ENCODE measurements at regions not wholly inside any gene's neighbourhood (a gene's known extent, or its start where the extent isn't known, plus 50 kb on each side); places are given as distances from the start of the nearest gene placed in this dataset.

DNA sequence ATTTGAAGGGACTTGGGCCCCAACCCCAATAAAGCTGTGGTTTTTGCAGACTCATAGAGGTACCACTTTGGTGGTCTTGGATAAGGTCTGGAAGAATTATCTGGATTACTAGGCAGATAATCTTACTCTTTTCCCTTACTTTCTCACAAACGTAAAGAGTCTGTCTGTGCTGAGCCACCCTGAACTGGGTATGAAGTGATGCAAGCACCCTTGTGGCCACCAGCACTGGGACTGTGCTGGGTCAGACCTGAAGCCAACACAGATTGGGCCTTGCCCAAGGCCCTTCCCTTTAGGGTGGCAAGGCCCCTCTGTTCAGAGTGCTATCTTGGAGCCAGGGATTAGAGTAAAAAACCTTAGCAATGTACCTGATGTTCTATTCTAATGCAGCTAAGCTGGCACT lies 827.0 kb upstream of the RAB6C start:
- Histone ChIP-seq H3K79me2 (ENCODE audit: control insufficient read depth, insufficient read depth, low read length) (no peaks in the 10 kb centered on the region), H2AFZ (ENCODE audit: low read depth, low read length) (no peak overlapping the region), H3K9me1 (ENCODE audit: control insufficient read depth, insufficient read depth, low read length) (no peaks in the 10 kb centered on the region), H3K4me2 (ENCODE audit: insufficient read depth, low read length) (no peak overlapping the region), H3K36me3 (ENCODE audit: control insufficient read depth, insufficient read depth, low read length) (no peaks in the 10 kb centered on the region), H3K9ac (ENCODE audit: insufficient read depth in 1 of 2, low read depth in 2 of 2, low read length in 2 of 2) (no peak overlapping the region), H3K27ac (ENCODE audit: extremely low read depth, low read depth, low read length) (no peak overlapping the region), H3K9me3 (replicated peaks; ENCODE audit: control insufficient read depth, insufficient read depth, low read depth, low read length) (no peaks in the 10 kb centered on the region), H3K4me3 (no peak overlapping the region), H4K20me1 (replicated peaks; ENCODE audit: control insufficient read depth, insufficient read depth, low read length) (no peaks in the 10 kb centered on the region), H3K27me3 (ENCODE audit: control insufficient read depth in 2 of 2, insufficient read depth in 2 of 2, low read length in 2 of 2) (no peaks in the 10 kb centered on the region), H3K4me1 (replicated peaks in 1 of 2; ENCODE audit: control insufficient read depth in 2 of 2, insufficient read depth in 2 of 2, low read length in 2 of 2) (no peaks in the 10 kb centered on the region)
- TF ChIP-seq SP1 (CRISPR knock-in tag; IDR thresholded peaks at IDR 0.05) (no peak), MEIS2 (IDR thresholded peaks at IDR 0.05; ENCODE audit: partially characterized antibody) (no peak), RCOR1 (IDR thresholded peaks at IDR 0.05; ENCODE audit: borderline replicate concordance in 1 of 2, low read depth in 2 of 2, low read length in 2 of 2) (no peak), USF2 (CRISPR knock-in tag; IDR thresholded peaks at IDR 0.05) (no peak)
- TF ChIP-seq, protein P1, sequence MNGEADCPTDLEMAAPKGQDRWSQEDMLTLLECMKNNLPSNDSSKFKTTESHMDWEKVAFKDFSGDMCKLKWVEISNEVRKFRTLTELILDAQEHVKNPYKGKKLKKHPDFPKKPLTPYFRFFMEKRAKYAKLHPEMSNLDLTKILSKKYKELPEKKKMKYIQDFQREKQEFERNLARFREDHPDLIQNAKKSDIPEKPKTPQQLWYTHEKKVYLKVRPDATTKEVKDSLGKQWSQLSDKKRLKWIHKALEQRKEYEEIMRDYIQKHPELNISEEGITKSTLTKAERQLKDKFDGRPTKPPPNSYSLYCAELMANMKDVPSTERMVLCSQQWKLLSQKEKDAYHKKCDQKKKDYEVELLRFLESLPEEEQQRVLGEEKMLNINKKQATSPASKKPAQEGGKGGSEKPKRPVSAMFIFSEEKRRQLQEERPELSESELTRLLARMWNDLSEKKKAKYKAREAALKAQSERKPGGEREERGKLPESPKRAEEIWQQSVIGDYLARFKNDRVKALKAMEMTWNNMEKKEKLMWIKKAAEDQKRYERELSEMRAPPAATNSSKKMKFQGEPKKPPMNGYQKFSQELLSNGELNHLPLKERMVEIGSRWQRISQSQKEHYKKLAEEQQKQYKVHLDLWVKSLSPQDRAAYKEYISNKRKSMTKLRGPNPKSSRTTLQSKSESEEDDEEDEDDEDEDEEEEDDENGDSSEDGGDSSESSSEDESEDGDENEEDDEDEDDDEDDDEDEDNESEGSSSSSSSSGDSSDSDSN (IDR thresholded peaks at IDR 0.05; ENCODE audit: borderline replicate concordance in 1 of 2, low read depth in 2 of 2, low read length in 2 of 2) = no peak
- intact Hi-C loops (cut with micrococcal nuclease) (no loop called here), in situ Hi-C loops (cut with MboI) (no loop called here)
- ATAC-seq = no peak
- CTCF ChIA-PET (ENCODE audit: low intra/inter-chr PET ratio) = no interaction called here
- 9% methylated on average over 1 of the region's 1 CpG for WGBS (ENCODE audit: insufficient coverage, low coverage, missing lambda C conversion rate)
- no peak for FAIRE-seq
- no TSS peak for BruUV-seq (replicated peaks)
- DNase-seq (ENCODE audit: extremely low read depth in 1 of 4, low spot score in 3 of 4) = no peak
- POLR2A ChIA-PET = no interaction called here
